Breast epithelium (tissue), 4 donors: ENCODE measurements at regions not wholly inside any gene's neighbourhood (a gene's known extent, or its start where the extent isn't known, plus 50 kb on each side); places are given as distances from the start of the nearest gene placed in this dataset.

Experiments
- DNase-seq, 2 donors: peaks; one replicate each; pipeline ENCODE4 v3.0.0-alpha.2; 2019; ENCODE audit warnings: low spot score in 2 of 2
- H3K27ac ChIP-seq, 2 donors: fragments of 200-600 bp; sonication (generic) in 1 of 2; one replicate each; pipeline ENCODE4 v1.5.1; 2016 to 2019; ENCODE audit warnings: mild to moderate bottlenecking in 1 of 2
- H3K27me3 ChIP-seq, 2 donors: fragments of 200-600 bp; sonication (generic) in 1 of 2; one replicate each; pipeline versions ENCODE4 v1.5.1 to v1.6.0; 2017 to 2019; ENCODE audit warnings: control low read depth in 1 of 2, mild to moderate bottlenecking in 1 of 2
- H3K36me3 ChIP-seq: fragments of 200-600 bp; one replicate; pipeline ENCODE4 v1.5.1; 2019
- H3K4me1 ChIP-seq, 2 donors: fragments of 200-600 bp; sonication (generic); one replicate each; pipeline ENCODE4 v1.5.1; 2016 to 2019; ENCODE audit warnings: control low read depth in 1 of 2
- H3K4me3 ChIP-seq, 3 donors: fragments of 200-600 bp; sonication (generic); 1 replicate in 2 of 3; 2 replicates in 1 of 3; pipeline ENCODE4 v1.5.1; 2016 to 2019; ENCODE audit warnings: mild to moderate bottlenecking in 3 of 3, moderate library complexity in 2 of 3
- H3K9me3 ChIP-seq, 2 donors: fragments of 200-600 bp; sonication (generic) in 1 of 2; one replicate each; pipeline ENCODE4 v1.5.1; 2016 to 2019; ENCODE audit warnings: control low read depth in 1 of 2
- POLR2A ChIP-seq: fragments of 450-650 bp; IDR thresholded peaks from one replicate; pipeline ENCODE4 v1.6.1; 2016; ENCODE audit warnings: antibody characterized with exemption, mild to moderate bottlenecking, moderate library complexity
- POLR2AphosphoS5 ChIP-seq, 3 donors: sonication (generic); formaldehyde crosslinking; IDR thresholded peaks; one replicate each; pipeline ENCODE4 v1.6.1; 2017; ENCODE audit warnings: antibody characterized with exemption in 3 of 3
- intact Hi-C: fragments of 100-400 bp; cut with DNase I; formaldehyde crosslinking; loops from one replicate; pipeline ENCODE4 v1.15.1; 2023; ENCODE audit warnings: low total_unique reads
- TF ChIP-seq, protein P1 (sequence below), 3 donors: fragments of 450-650 bp; IDR thresholded peaks; one replicate each; pipeline ENCODE4 v1.5.1; 2016 to 2017; ENCODE audit warnings: antibody characterized with exemption in 3 of 3, mild to moderate bottlenecking in 3 of 3, moderate library complexity in 3 of 3

GRCh38 chr2:16257322-16258028 lies 317.1 kb downstream of the MYCN start:
- Histone ChIP-seq H3K27me3 (peaks cover 0 to 10% of the 10 kb centered on the region in 2 donors), H3K27ac (no peak overlapping the region), H3K4me1 (no peaks in the 10 kb centered on the region), H3K9me3 (no peaks in the 10 kb centered on the region), H3K4me3 (no peak overlapping the region), H3K36me3 (no peaks in the 10 kb centered on the region)
- DNase-seq: no peak
- intact Hi-C loops: no loop called here
- TF ChIP-seq POLR2A (no peak), POLR2AphosphoS5 (IDR thresholded peaks at IDR 0.05) (no peak)
- TF ChIP-seq, protein P1, sequence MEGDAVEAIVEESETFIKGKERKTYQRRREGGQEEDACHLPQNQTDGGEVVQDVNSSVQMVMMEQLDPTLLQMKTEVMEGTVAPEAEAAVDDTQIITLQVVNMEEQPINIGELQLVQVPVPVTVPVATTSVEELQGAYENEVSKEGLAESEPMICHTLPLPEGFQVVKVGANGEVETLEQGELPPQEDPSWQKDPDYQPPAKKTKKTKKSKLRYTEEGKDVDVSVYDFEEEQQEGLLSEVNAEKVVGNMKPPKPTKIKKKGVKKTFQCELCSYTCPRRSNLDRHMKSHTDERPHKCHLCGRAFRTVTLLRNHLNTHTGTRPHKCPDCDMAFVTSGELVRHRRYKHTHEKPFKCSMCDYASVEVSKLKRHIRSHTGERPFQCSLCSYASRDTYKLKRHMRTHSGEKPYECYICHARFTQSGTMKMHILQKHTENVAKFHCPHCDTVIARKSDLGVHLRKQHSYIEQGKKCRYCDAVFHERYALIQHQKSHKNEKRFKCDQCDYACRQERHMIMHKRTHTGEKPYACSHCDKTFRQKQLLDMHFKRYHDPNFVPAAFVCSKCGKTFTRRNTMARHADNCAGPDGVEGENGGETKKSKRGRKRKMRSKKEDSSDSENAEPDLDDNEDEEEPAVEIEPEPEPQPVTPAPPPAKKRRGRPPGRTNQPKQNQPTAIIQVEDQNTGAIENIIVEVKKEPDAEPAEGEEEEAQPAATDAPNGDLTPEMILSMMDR (IDR thresholded peaks at IDR 0.05): no peak

GRCh38 chr2:16256601-16257321 lies 316.4 kb downstream of the MYCN start:
- no peak for DNase-seq
- no peaks in the 10 kb centered on the region for H3K9me3 ChIP-seq
- no peaks in the 10 kb centered on the region for H3K36me3 ChIP-seq
- no peaks in the 10 kb centered on the region for H3K4me1 ChIP-seq
- intact Hi-C loops: no loop called here
- peaks cover 0 to 14% of the 10 kb centered on the region in 2 donors for H3K27me3 ChIP-seq
- TF ChIP-seq, protein P1 (IDR thresholded peaks at IDR 0.05): no peak
- TF ChIP-seq POLR2A: no peak
- no peak overlapping the region for H3K27ac ChIP-seq
- H3K4me3 ChIP-seq: no peak overlapping the region

- Histone ChIP-seq H3K27ac (no peak overlapping the region), H3K27me3 (peaks cover 0 to 15% of the 10 kb centered on the region in 2 donors), H3K4me3 (no peak overlapping the region), H3K9me3 (no peaks in the 10 kb centered on the region), H3K4me1 (no peaks in the 10 kb centered on the region), H3K36me3 (no peaks in the 10 kb centered on the region)
- TF ChIP-seq POLR2AphosphoS5 (IDR thresholded peaks at IDR 0.05): no peak
- TF ChIP-seq POLR2A: no peak
- TF ChIP-seq, protein P1 (IDR thresholded peaks at IDR 0.05): no peak
- no peak for DNase-seq
- intact Hi-C loops: no loop called here
Measured at GRCh38 chr2:16255120-16255519, 314.8 kb downstream of the MYCN start.

DNA sequence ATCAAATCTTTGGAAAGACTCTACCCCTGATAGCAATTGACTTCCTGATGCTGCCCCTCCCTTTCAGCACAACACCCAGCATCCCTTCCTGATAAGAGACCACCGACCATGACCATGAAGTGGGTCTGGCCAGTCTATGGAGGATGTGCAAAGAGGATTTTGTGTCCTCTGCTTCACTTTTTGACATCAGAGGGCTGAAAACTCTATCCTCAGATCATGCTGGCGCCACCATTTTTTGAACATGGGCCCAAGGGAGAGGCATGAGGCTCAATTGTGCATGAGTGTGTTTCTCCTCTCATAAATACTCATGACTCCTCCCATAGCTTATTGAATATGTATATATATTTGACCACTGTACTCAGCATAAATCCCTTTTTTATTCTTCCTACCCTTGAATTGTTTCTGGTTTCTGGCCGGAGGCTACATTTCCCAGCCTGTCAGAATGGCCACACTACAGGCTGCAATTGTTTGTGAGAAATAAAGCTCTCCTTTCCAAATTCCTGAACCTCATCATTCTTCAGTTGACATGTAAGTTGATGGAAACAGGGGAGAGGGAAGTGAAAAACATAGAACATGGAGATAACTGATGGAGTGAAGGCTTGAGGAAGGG lies 314.1 kb downstream of the MYCN start:
- H3K4me1 ChIP-seq: no peaks in the 10 kb centered on the region
- H3K9me3 ChIP-seq: no peaks in the 10 kb centered on the region
- no peak for DNase-seq
- TF ChIP-seq POLR2AphosphoS5 (IDR thresholded peaks at IDR 0.05): no peak
- intact Hi-C loops: no loop called here
- no peak overlapping the region for H3K4me3 ChIP-seq
- no peak overlapping the region for H3K27ac ChIP-seq
- peaks cover 0 to 21% of the 10 kb centered on the region in 2 donors for H3K27me3 ChIP-seq
- H3K36me3 ChIP-seq: no peaks in the 10 kb centered on the region

GRCh38 chr2:16253291-16253690 lies 312.9 kb downstream of the MYCN start:
- Histone ChIP-seq H3K36me3 (no peaks in the 10 kb centered on the region), H3K4me3 (no peak overlapping the region), H3K27ac (no peak overlapping the region), H3K4me1 (no peaks in the 10 kb centered on the region), H3K27me3 (peaks cover 0 to 21% of the 10 kb centered on the region in 2 donors), H3K9me3 (no peaks in the 10 kb centered on the region)
- intact Hi-C loops: no loop called here
- TF ChIP-seq POLR2AphosphoS5 (IDR thresholded peaks at IDR 0.05): no peak
- TF ChIP-seq, protein P1 (IDR thresholded peaks at IDR 0.05): no peak
- TF ChIP-seq POLR2A: no peak
- no peak for DNase-seq
